ENCODE measurements at regions not wholly inside any gene's neighbourhood (a gene's known extent, or its start where the extent isn't known, plus 50 kb on each side); places are given as distances from the start of the nearest gene placed in this dataset.
"Not testable (repeated sequence)": the region's sequence is repeated elsewhere in the genome, so short reads cannot be mapped to it uniquely, and the experiment has no call there.

GRCh38 chr13:83086088-83086487, 796.2 kb downstream of the SLITRK1 start:
- H3K4me3 Mint-ChIP-seq, result no peak overlapping the region
- ATAC-seq, result no peak
- peaks cover 19% of the 10 kb centered on the region for H3K9me3 Mint-ChIP-seq

GRCh38 chr13:83085186-83085900, 796.9 kb downstream of the SLITRK1 start:
- H3K4me1 Mint-ChIP-seq, result no peaks in the 10 kb centered on the region
- no peaks in the 10 kb centered on the region for H3K27me3 Mint-ChIP-seq
- no peak for ATAC-seq
- H3K36me3 Mint-ChIP-seq, result no peaks in the 10 kb centered on the region
- no peak overlapping the region for H3K27ac Mint-ChIP-seq
- no peak overlapping the region for H3K4me3 Mint-ChIP-seq
- H3K9me3 Mint-ChIP-seq, result peaks cover 16% of the 10 kb centered on the region

More at GRCh38 chr13:83086088-83086487, 796.2 kb downstream of the SLITRK1 start:
- Mint-ChIP-seq H3K27ac (no peak overlapping the region), H3K4me1 (no peaks in the 10 kb centered on the region), H3K36me3 (no peaks in the 10 kb centered on the region), H3K27me3 (no peaks in the 10 kb centered on the region)

GRCh38 chr13:83077499-83077898, 804.8 kb downstream of the SLITRK1 start:
- Mint-ChIP-seq H3K36me3 (no peaks in the 10 kb centered on the region), H3K4me1 (no peaks in the 10 kb centered on the region), H3K27ac (no peak overlapping the region), H3K27me3 (no peaks in the 10 kb centered on the region), H3K4me3 (no peak overlapping the region), H3K9me3 (peaks cover 2% of the 10 kb centered on the region)
- no peak for ATAC-seq

GRCh38 chr13:83073930-83074329, 808.3 kb downstream of the SLITRK1 start:
- ATAC-seq, H3K9me3 Mint-ChIP-seq, H3K4me3 Mint-ChIP-seq, H3K27me3 Mint-ChIP-seq, H3K4me1 Mint-ChIP-seq, H3K27ac Mint-ChIP-seq, H3K36me3 Mint-ChIP-seq: not testable (repeated sequence)

GRCh38 chr13:83065108-83065507, 817.2 kb downstream of the SLITRK1 start:
- Mint-ChIP-seq H3K4me3 (no peak overlapping the region), H3K27me3 (no peaks in the 10 kb centered on the region), H3K36me3 (no peaks in the 10 kb centered on the region), H3K27ac (no peak overlapping the region), H3K9me3 (peaks cover 8% of the 10 kb centered on the region), H3K4me1 (no peaks in the 10 kb centered on the region)
- ATAC-seq, result no peak

- Mint-ChIP-seq H3K27me3 (no peaks in the 10 kb centered on the region), H3K4me3 (no peak overlapping the region), H3K27ac (no peak overlapping the region), H3K9me3 (no peaks in the 10 kb centered on the region), H3K4me1 (no peaks in the 10 kb centered on the region), H3K36me3 (no peaks in the 10 kb centered on the region)
- no peak for ATAC-seq
Observed at GRCh38 chr13:83057119-83057518, 825.2 kb downstream of the SLITRK1 start.

GRCh38 chr13:83056269-83056668, 826.0 kb downstream of the SLITRK1 start:
- no peaks in the 10 kb centered on the region for H3K36me3 Mint-ChIP-seq
- H3K4me1 Mint-ChIP-seq, result no peaks in the 10 kb centered on the region
- H3K27me3 Mint-ChIP-seq, result no peaks in the 10 kb centered on the region
- H3K9me3 Mint-ChIP-seq, result no peaks in the 10 kb centered on the region
- no peak overlapping the region for H3K27ac Mint-ChIP-seq
- no peak for ATAC-seq
- H3K4me3 Mint-ChIP-seq, result no peak overlapping the region

- Mint-ChIP-seq H3K36me3 (no peaks in the 10 kb centered on the region), H3K4me1 (no peaks in the 10 kb centered on the region), H3K9me3 (peaks cover 2% of the 10 kb centered on the region), H3K27me3 (no peaks in the 10 kb centered on the region), H3K4me3 (no peak overlapping the region), H3K27ac (no peak overlapping the region)
- ATAC-seq, result no peak
Observed at GRCh38 chr13:83048419-83048818, 833.9 kb downstream of the SLITRK1 start.

GRCh38 chr13:83024955-83025594, 857.2 kb downstream of the SLITRK1 start:
- Mint-ChIP-seq H3K9me3 (peaks cover 14% of the 10 kb centered on the region), H3K36me3 (no peaks in the 10 kb centered on the region), H3K4me3 (no peak overlapping the region), H3K27me3 (no peaks in the 10 kb centered on the region), H3K27ac (no peak overlapping the region), H3K4me1 (no peaks in the 10 kb centered on the region)
- ATAC-seq, result no peak

GRCh38 chr13:83024232-83024631, 858.0 kb downstream of the SLITRK1 start:
- Mint-ChIP-seq H3K36me3 (no peaks in the 10 kb centered on the region), H3K27ac (no peak overlapping the region), H3K9me3 (peaks cover 9% of the 10 kb centered on the region), H3K4me3 (no peak overlapping the region), H3K27me3 (no peaks in the 10 kb centered on the region), H3K4me1 (no peaks in the 10 kb centered on the region)
- no peak for ATAC-seq

- ATAC-seq, result no peak
- H3K36me3 Mint-ChIP-seq, result no peaks in the 10 kb centered on the region
- H3K9me3 Mint-ChIP-seq, result peaks cover 2% of the 10 kb centered on the region
- H3K27ac Mint-ChIP-seq, result no peak overlapping the region
- no peaks in the 10 kb centered on the region for H3K27me3 Mint-ChIP-seq
- H3K4me3 Mint-ChIP-seq, result no peak overlapping the region
- no peaks in the 10 kb centered on the region for H3K4me1 Mint-ChIP-seq
Observed at GRCh38 chr13:83019986-83020385, 862.3 kb downstream of the SLITRK1 start.

GRCh38 chr13:83009987-83010386, 872.3 kb downstream of the SLITRK1 start:
- H3K27me3 Mint-ChIP-seq, result no peaks in the 10 kb centered on the region
- H3K27ac Mint-ChIP-seq, result no peak overlapping the region
- H3K4me3 Mint-ChIP-seq, result no peak overlapping the region
- no peak for ATAC-seq
- no peaks in the 10 kb centered on the region for H3K4me1 Mint-ChIP-seq
- H3K9me3 Mint-ChIP-seq, result peaks cover 7% of the 10 kb centered on the region
- no peaks in the 10 kb centered on the region for H3K36me3 Mint-ChIP-seq

- Mint-ChIP-seq H3K4me3 (no peak overlapping the region), H3K27ac (no peak overlapping the region), H3K4me1 (no peaks in the 10 kb centered on the region), H3K9me3 (peaks cover 8% of the 10 kb centered on the region), H3K36me3 (no peaks in the 10 kb centered on the region), H3K27me3 (no peaks in the 10 kb centered on the region)
- ATAC-seq, result no peak
Observed at GRCh38 chr13:83008212-83008929, 873.9 kb downstream of the SLITRK1 start.

- no peaks in the 10 kb centered on the region for H3K36me3 Mint-ChIP-seq
- H3K9me3 Mint-ChIP-seq, result peaks cover 8% of the 10 kb centered on the region
- no peak overlapping the region for H3K27ac Mint-ChIP-seq
- no peak overlapping the region for H3K4me3 Mint-ChIP-seq
- H3K4me1 Mint-ChIP-seq, result no peaks in the 10 kb centered on the region
- no peak for ATAC-seq
- no peaks in the 10 kb centered on the region for H3K27me3 Mint-ChIP-seq
Observed at GRCh38 chr13:83007226-83007625, 875.0 kb downstream of the SLITRK1 start.

- no peak overlapping the region for H3K27ac Mint-ChIP-seq
- no peaks in the 10 kb centered on the region for H3K4me1 Mint-ChIP-seq
- H3K36me3 Mint-ChIP-seq, result no peaks in the 10 kb centered on the region
- no peaks in the 10 kb centered on the region for H3K27me3 Mint-ChIP-seq
- H3K4me3 Mint-ChIP-seq, result no peak overlapping the region
- no peak for ATAC-seq
- H3K9me3 Mint-ChIP-seq, result peaks cover 12% of the 10 kb centered on the region
Observed at GRCh38 chr13:83003185-83003584, 879.1 kb downstream of the SLITRK1 start.

- Mint-ChIP-seq H3K9me3 (no peaks in the 10 kb centered on the region), H3K27ac (no peak overlapping the region), H3K36me3 (no peaks in the 10 kb centered on the region), H3K27me3 (no peaks in the 10 kb centered on the region), H3K4me3 (no peak overlapping the region), H3K4me1 (no peaks in the 10 kb centered on the region)
- no peak for ATAC-seq
Observed at GRCh38 chr13:82993417-82993816, 888.9 kb downstream of the SLITRK1 start.
